GM18502 (cell line): ENCODE measurements at regions not wholly inside any gene's neighbourhood (a gene's known extent, or its start where the extent isn't known, plus 50 kb on each side); places are given as distances from the start of the nearest gene placed in this dataset.
"Not testable (repeated sequence)": the region's sequence is repeated elsewhere in the genome, so short reads cannot be mapped to it uniquely, and the experiment has no call there.

ENCODE experiments used
- ATAC-seq: cut with Tn5 transposase; IDR thresholded peaks from one replicate; pipeline ENCODE4 v1.9.1; 2021; ENCODE audit warnings: mild to moderate bottlenecking; ENCODE audit not compliant: unreplicated experiment, poor library complexity

DNA sequence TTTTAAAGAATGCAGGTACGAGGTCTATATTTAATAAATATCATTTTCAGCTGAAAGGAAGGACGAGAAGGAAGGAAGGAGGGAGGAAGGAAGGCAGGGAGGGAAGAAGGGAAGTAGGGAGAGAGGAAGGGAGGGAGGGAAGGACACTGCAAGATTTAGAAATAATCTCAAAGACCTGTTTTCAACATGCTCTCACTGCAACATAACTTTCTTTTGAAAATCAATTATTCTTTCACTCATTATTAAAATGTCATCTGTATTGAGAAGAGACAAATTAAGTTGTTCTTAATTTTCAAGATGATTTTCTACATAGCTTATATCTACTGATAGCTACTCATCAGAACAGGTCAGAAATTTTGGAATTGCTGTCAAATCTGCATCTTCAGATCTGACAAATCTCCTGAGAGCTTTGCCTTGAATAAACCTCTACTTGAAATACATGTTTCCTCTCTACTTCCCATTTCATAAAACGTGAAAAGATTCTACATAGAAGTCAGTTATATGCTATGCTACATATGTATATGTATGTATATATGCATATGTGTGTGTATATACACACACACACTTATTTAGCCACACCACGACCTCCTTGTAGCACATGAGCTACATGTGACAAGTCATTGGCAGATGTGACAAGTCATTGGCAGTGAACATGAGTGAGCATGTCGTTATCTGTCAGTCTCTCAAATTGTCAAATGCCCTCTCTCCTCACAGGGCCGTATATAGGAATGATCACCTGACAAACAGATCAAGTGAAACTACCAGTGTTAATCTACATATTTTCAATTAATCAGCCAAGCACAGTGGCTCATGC lies 241.6 kb downstream of the LY86 start:
- no peak for ATAC-seq

GRCh38 chr6:6830686-6831063 lies 242.2 kb downstream of the LY86 start:
- not testable (repeated sequence) for ATAC-seq

- ATAC-seq: no peak
Observed at GRCh38 chr6:6832439-6832838, 243.9 kb downstream of the LY86 start.

DNA sequence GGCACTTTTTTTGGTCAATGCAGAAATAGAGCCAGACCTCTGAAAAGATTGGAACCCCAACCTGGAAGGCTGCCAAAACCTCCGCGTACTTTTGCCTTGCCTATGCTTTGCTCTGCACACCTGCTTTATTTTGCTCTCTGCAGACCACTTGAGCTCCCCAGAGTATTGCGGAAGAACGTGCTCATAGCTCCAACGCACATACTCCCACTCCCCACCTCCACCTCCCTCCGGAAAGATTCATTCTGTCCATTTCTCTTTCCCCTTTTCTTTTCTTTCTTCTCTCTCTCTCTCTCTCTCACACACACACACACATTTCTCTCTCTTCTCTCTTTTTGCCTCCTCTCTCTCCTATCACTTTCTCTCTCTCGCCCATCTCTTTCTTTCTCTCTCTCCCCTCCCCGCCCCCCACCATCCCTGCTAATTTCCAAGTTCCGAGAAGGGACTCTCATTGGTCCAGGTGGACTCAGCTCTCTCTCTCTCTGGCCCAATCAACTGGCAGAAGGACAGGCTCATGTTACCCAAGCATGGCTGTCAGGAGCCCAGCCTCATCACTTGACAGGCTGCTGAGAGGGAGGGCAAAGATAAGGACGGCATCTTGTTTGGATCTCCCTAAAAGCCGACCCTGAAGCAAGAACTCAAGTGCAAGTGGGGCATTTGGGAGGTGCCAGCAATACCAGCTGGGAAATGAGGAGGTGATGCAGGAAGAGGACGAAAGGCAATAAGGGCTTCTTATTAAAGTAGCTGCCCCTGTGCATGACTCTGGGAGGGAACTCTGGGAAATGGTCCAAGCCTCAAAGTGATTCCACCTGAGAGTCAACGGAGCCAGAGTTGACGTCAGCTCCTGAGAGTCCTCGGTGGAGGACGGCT lies 246.1 kb downstream of the LY86 start:
- ATAC-seq: no peak

DNA sequence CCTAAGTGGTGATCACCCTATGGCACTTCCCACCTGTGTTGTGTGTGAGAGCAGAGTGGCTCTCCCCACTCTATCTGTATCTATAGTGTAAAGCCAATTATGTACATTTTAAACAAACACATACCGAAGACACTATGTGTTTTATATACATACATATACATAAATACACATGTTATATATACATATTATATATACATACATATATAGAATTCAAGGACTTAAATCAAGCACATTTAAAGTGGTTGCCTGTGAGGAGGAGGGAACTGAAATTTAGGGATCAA lies 246.6 kb downstream of the LY86 start:
- ATAC-seq: no peak

DNA sequence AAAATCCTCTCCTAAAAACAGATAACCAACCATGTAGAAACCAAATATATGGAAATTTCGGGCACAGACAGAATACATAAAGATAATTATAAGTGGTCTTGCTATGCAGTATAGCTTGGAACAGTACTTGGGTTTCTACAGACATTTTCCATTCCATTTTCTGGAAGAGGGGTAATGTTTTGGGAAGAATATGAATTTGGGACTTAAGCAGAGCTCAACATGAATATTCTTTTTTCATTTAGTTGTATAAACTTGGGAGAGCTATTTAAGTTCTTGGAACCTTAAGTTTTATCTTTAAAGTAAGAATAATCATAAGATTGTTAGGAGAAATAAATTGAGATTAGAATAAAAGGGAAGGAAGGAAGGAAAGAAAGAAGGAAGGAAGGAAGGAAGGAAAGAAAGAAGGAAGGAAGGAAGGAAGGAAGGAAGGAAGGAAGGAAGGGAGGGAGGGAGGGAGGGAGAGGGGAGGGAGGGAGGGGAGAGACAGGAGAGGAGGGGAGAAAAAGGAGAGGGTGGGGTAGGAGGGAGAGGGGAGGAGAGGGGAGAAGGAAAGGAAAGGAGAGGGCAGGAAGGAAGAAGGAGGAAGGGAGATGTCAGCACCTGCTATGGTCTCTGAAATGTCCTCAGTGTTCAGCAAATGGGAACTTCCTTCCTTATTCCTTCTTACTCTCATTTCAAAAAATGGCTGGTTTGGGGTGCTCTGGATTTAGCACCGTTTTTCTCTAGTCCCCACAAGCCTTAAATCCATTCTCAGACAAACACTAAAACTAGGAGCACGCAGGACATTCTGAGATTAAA lies 248.3 kb downstream of the LY86 start:
- ATAC-seq: no peak

GRCh38 chr6:6837541-6838080 lies 249.1 kb downstream of the LY86 start:
- ATAC-seq: no peak

DNA sequence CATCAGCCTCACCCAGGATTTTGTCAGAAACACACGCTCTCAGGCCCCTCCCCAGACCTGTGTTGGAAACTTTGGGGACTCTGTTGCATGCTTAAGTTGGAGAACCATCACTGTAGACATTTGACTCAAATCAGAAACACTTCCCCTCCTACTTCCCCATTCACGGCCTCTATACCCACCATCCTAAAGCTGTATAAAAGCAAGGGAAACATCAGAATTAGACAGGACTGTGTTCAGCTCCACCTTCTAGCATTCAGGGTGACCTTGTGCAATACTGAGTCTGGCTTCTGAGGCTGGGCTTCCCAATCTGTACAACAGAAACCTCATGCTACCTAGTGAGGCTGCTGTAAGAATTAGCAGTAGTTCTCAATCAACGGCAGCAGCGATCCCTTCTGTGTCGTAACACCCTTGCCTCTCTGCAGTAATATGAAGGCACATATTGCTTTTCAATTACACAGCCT lies 252.3 kb downstream of the LY86 start:
- peak; percentile 87 for ATAC-seq

DNA sequence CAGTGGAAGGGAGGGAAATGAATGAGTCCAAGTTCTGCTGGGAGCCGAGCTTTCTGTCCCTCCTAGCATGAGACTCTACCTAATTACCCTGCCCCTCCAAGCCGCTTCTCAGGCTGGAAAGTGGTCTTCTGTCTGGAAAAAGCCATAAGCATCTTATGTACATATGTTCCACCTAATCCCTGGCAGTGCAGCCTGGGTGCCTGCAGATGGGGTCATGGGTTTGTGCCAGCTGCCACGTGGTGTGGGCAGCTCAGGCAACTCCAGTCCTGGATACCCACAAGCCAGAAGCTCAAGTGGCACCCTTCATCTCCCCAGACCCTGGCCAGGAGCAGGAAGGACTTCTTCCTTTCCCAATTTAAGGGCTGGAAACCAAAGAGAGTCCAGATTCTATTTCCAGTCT lies 253.1 kb downstream of the LY86 start:
- ATAC-seq: no peak

DNA sequence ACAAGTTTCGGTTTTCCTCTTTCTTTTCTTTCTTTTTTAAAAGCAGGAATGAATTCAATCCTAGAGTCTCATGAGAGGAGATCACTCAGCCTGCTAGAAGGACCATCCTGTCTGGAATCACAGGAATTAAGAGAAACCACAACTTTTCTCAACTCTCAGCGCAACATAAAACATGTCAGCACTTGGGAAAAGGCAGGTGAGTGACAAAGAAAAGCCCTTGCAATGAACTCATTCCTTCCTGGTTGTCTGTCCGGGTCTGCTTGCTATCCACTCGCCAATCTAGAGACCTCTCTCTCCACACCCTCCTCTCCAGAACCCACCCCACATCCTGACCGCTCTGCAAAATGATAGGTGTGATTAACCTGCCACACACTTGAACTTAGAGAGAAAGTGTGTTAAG lies 253.8 kb downstream of the LY86 start:
- ATAC-seq: no peak

- ATAC-seq: no peak
Observed at GRCh38 chr6:6843057-6843627, 254.6 kb downstream of the LY86 start.

DNA sequence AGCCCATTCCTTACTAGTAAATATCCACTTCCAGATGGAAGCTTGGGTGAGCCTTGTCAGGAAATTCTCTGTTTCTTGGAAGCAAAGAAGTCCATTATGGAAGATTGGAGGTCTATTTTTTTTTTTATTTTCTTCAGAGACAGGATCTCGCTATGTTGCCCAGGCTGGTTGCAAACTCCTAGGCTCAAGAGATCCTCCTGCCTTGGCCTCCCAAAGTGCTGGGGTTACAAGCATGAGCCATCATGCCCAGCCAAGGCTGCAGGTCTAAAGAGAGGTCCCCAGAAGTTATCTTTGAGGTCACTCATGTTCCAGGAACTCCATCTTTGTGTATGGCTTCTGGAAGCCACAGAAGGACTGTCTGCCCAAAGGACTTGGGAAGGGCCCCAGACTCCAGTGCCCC lies 255.3 kb downstream of the LY86 start:
- no peak for ATAC-seq

- no peak for ATAC-seq
Observed at GRCh38 chr6:6844530-6844929, 256.0 kb downstream of the LY86 start.

DNA sequence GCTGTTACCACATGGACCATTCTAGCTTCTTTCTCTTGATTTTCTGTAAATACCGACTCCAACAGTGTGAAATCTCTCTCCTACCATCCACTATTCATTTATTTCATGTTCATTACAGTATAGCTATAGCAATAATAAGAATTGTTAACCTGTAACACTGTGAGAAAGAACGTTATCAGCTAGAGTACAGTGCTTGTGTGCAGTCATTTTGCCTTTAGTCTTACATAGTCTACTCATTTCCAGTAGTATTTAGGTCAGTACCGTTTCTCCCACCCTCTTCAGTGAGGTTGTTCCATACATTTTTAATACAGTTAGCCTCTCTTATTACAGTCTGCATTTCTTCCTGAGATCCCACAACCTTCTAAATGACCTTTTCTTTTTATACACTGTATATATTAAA lies 257.1 kb downstream of the LY86 start:
- no peak for ATAC-seq

GRCh38 chr6:6847591-6847990 lies 259.1 kb downstream of the LY86 start:
- no peak for ATAC-seq

- ATAC-seq: no peak
Observed at GRCh38 chr6:6851059-6851948, 256.5 kb upstream of the RREB1 start.

DNA sequence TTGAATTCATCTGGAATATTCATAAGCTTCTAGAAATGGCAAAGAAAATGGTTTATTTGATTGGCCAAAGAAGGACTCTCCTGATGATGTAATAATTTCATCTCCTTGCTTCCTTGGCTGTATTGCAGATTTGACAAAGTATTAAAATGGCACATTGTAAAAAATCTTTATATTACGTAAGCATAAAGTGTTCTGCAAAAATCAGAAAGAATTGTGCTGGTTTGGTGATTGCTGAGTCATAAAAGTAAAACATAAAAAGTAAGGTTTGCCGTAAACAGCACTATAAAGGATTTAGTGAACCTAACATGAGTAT lies 255.9 kb upstream of the RREB1 start:
- no peak for ATAC-seq

- ATAC-seq: peak; percentile 90
Observed at GRCh38 chr6:6856538-6857523, 250.9 kb upstream of the RREB1 start.
